ENCODE measurements at regions not wholly inside any gene's neighbourhood (a gene's known extent, or its start where the extent isn't known, plus 50 kb on each side); places are given as distances from the start of the nearest gene placed in this dataset.

DNA sequence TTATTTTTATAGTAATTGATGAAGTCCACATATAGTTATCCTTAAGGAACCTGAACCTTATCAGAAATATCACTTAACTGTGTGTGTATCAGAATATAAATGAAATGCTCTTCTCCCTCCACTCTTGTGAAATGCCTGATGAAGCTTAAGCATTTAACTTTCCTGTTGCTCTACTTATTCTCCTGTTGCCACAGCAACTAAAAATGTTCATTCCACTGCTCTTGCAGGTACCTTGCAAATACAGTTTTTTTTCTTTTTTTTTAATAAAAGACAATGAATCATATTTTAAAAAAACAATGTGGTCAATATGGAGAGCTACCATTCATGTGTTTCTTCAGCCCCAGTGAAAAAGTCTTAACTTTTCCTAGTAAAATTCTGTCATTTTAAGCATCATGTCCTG, 210.3 kb downstream of the RFPL4B start:
- TF ChIP-seq POLR2A (IDR thresholded peaks at IDR 0.05; ENCODE audit: low read depth, low read length) (no peak), POLR2AphosphoS5 (IDR thresholded peaks at IDR 0.05; ENCODE audit: insufficient read depth, low read depth, low read length) (no peak), MYC (IDR thresholded peaks at IDR 0.05; ENCODE audit: low read depth, low read length) (no peak), EZH2 (IDR thresholded peaks at IDR 0.05; ENCODE audit: borderline replicate concordance, low read depth, low read length, severe bottlenecking) (no peak), FOS (IDR thresholded peaks at IDR 0.05; ENCODE audit: borderline replicate concordance, insufficient read depth, low read length) (no peak), JUN (IDR thresholded peaks at IDR 0.05; ENCODE audit: borderline replicate concordance, insufficient read depth, insufficient read length, low read depth) (no peak)
- TF ChIP-seq, protein P1, sequence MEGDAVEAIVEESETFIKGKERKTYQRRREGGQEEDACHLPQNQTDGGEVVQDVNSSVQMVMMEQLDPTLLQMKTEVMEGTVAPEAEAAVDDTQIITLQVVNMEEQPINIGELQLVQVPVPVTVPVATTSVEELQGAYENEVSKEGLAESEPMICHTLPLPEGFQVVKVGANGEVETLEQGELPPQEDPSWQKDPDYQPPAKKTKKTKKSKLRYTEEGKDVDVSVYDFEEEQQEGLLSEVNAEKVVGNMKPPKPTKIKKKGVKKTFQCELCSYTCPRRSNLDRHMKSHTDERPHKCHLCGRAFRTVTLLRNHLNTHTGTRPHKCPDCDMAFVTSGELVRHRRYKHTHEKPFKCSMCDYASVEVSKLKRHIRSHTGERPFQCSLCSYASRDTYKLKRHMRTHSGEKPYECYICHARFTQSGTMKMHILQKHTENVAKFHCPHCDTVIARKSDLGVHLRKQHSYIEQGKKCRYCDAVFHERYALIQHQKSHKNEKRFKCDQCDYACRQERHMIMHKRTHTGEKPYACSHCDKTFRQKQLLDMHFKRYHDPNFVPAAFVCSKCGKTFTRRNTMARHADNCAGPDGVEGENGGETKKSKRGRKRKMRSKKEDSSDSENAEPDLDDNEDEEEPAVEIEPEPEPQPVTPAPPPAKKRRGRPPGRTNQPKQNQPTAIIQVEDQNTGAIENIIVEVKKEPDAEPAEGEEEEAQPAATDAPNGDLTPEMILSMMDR (IDR thresholded peaks at IDR 0.05; ENCODE audit: extremely low read depth in 1 of 2, insufficient read depth in 1 of 2, low read depth in 1 of 2, low read length in 2 of 2), result no peak
- TF ChIP-seq, protein P2, sequence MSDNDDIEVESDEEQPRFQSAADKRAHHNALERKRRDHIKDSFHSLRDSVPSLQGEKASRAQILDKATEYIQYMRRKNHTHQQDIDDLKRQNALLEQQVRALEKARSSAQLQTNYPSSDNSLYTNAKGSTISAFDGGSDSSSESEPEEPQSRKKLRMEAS (IDR thresholded peaks at IDR 0.05; ENCODE audit: insufficient read depth, insufficient read length), result no peak

All from endothelial cell of umbilical vein (primary cell).